Tibial nerve (tissue), 4 donors: ENCODE measurements at regions not wholly inside any gene's neighbourhood (a gene's known extent, or its start where the extent isn't known, plus 50 kb on each side); places are given as distances from the start of the nearest gene placed in this dataset.
A peak's percentile ranks its signal among the peaks of the same experiment; 100 is the strongest.

Experiments used
- DNase-seq, 2 donors: peaks; one replicate each; pipeline ENCODE4 v3.0.0-alpha.2; 2019; ENCODE audit warnings: low spot score in 2 of 2
- H3K27ac ChIP-seq, 4 donors: fragments of 200-600 bp; sonication (generic) in 3 of 4; one replicate each; pipeline ENCODE4 v1.5.1; 2017 to 2019; ENCODE audit warnings: mild to moderate bottlenecking in 1 of 4
- H3K27me3 ChIP-seq, 2 donors: fragments of 200-600 bp; sonication (generic) in 1 of 2; one replicate each; pipeline versions ENCODE4 v1.5.1 to v1.6.0; 2017 to 2019
- H3K36me3 ChIP-seq, 3 donors: fragments of 200-600 bp; sonication (generic); one replicate each; pipeline ENCODE4 v1.5.1; 2018 to 2019
- H3K4me1 ChIP-seq, 4 donors: fragments of 200-600 bp; sonication (generic) in 3 of 4; one replicate each; pipeline ENCODE4 v1.5.1; 2017 to 2019
- H3K4me3 ChIP-seq, 4 donors: fragments of 200-600 bp; sonication (generic) in 3 of 4; one replicate each; pipeline ENCODE4 v1.5.1; 2017 to 2019; ENCODE audit warnings: mild to moderate bottlenecking in 1 of 4, moderate library complexity in 1 of 4
- H3K9me3 ChIP-seq, 4 donors: fragments of 200-600 bp; sonication (generic) in 3 of 4; one replicate each; pipeline ENCODE4 v1.5.1; 2017 to 2019
- CTCF ChIP-seq, 5 experiments: fragments of 200-600 bp in 3 of 5; fragments of 450-650 bp in 2 of 5; sonication (generic) in 3 of 5; IDR thresholded peaks; one replicate each; pipeline ENCODE4 v1.5.1; 2016 to 2019; ENCODE audit warnings: antibody characterized with exemption in 5 of 5, mild to moderate bottlenecking in 3 of 5, moderate library complexity in 2 of 5
- EP300 ChIP-seq, 2 donors: sonication (generic); formaldehyde crosslinking; IDR thresholded peaks; one replicate each; pipeline ENCODE4 v1.6.1; 2017; ENCODE audit warnings: antibody characterized with exemption in 2 of 2, mild to moderate bottlenecking in 1 of 2
- POLR2A ChIP-seq, 2 donors: fragments of 450-650 bp; IDR thresholded peaks; one replicate each; pipeline ENCODE4 v1.6.1; 2017; ENCODE audit warnings: antibody characterized with exemption in 2 of 2, mild to moderate bottlenecking in 2 of 2, moderate library complexity in 2 of 2
- WGBS, 2 donors: methylation state at CpG; one replicate each; pipeline ENCODE4 v1.1.5; 2018; 5-methylcytosine and 5-hydroxymethylcytosine counted together

GRCh38 chr6:91083211-91083610, 496.3 kb upstream of the MAP3K7 start:
- no peak overlapping the region for H3K27ac ChIP-seq

GRCh38 chr6:91082311-91082832, 495.5 kb upstream of the MAP3K7 start:
- no peak for TF ChIP-seq POLR2A (IDR thresholded peaks at IDR 0.05)
- no peak for TF ChIP-seq CTCF (IDR thresholded peaks at IDR 0.05)
- TF ChIP-seq EP300 (IDR thresholded peaks at IDR 0.05) = no peak
- DNase-seq = no peak
- no peaks in the 10 kb centered on the region for H3K9me3 ChIP-seq
- H3K27ac ChIP-seq = no peak overlapping the region
- H3K4me3 ChIP-seq = no peak overlapping the region
- WGBS, 2 donors = 53% methylated on average over 3 of the region's 3 CpGs
- H3K27me3 ChIP-seq = no peaks in the 10 kb centered on the region
- peaks cover 0 to 32% (median 8%) of the 10 kb centered on the region in 4 donors for H3K4me1 ChIP-seq
- no peaks in the 10 kb centered on the region for H3K36me3 ChIP-seq

More at GRCh38 chr6:91083211-91083610, 496.3 kb upstream of the MAP3K7 start:
- TF ChIP-seq CTCF (IDR thresholded peaks at IDR 0.05) (no peak), EP300 (IDR thresholded peaks at IDR 0.05) (no peak), POLR2A (IDR thresholded peaks at IDR 0.05) (no peak)
- no peak for DNase-seq
- no peaks in the 10 kb centered on the region for H3K27me3 ChIP-seq
- WGBS, 2 donors = 30 to 42% methylated on average over 5 of the region's 5 CpGs
- no peak overlapping the region for H3K4me3 ChIP-seq
- peaks cover 0 to 32% (median 8%) of the 10 kb centered on the region in 4 donors for H3K4me1 ChIP-seq
- no peaks in the 10 kb centered on the region for H3K36me3 ChIP-seq
- H3K9me3 ChIP-seq = no peaks in the 10 kb centered on the region

- no peaks in the 10 kb centered on the region for H3K27me3 ChIP-seq
- DNase-seq = peak in 1 of 2 donors; percentile 49
- H3K4me1 ChIP-seq = peaks cover 0 to 32% (median 8%) of the 10 kb centered on the region in 4 donors
- H3K36me3 ChIP-seq = no peaks in the 10 kb centered on the region
- 28 to 31% methylated on average over 6 of the region's 6 CpGs for WGBS, 2 donors
- no peaks in the 10 kb centered on the region for H3K9me3 ChIP-seq
- no peak overlapping the region for H3K4me3 ChIP-seq
- H3K27ac ChIP-seq = no peak overlapping the region
- TF ChIP-seq POLR2A (IDR thresholded peaks at IDR 0.05) = no peak
- TF ChIP-seq CTCF (IDR thresholded peaks at IDR 0.05) = peak; percentile 44 to 70 (median 55)
Measured at GRCh38 chr6:91081452-91082067, 494.7 kb upstream of the MAP3K7 start.

GRCh38 chr6:91080871-91081270, 494.0 kb upstream of the MAP3K7 start:
- Histone ChIP-seq H3K27me3 (no peaks in the 10 kb centered on the region), H3K9me3 (no peaks in the 10 kb centered on the region), H3K36me3 (no peaks in the 10 kb centered on the region), H3K27ac (no peak overlapping the region), H3K4me1 (peaks cover 0 to 32% (median 8%) of the 10 kb centered on the region in 4 donors), H3K4me3 (no peak overlapping the region)
- TF ChIP-seq CTCF (IDR thresholded peaks at IDR 0.05) (no peak), POLR2A (IDR thresholded peaks at IDR 0.05) (no peak), EP300 (IDR thresholded peaks at IDR 0.05) (no peak)
- no peak for DNase-seq

- 48 to 49% methylated on average over 3 of the region's 3 CpGs for WGBS, 2 donors
- no peak for TF ChIP-seq EP300 (IDR thresholded peaks at IDR 0.05)
- TF ChIP-seq CTCF (IDR thresholded peaks at IDR 0.05) = no peak
- no peak for TF ChIP-seq POLR2A (IDR thresholded peaks at IDR 0.05)
- H3K4me3 ChIP-seq = no peak overlapping the region
- H3K27me3 ChIP-seq = no peaks in the 10 kb centered on the region
- no peak for DNase-seq
- peaks cover 0 to 32% (median 8%) of the 10 kb centered on the region in 4 donors for H3K4me1 ChIP-seq
- H3K27ac ChIP-seq = no peak overlapping the region
- H3K36me3 ChIP-seq = no peaks in the 10 kb centered on the region
- H3K9me3 ChIP-seq = no peaks in the 10 kb centered on the region
Measured at GRCh38 chr6:91079969-91080368, 493.1 kb upstream of the MAP3K7 start.
